KMS-11 (cell line): ENCODE measurements at regions not wholly inside any gene's neighbourhood (a gene's known extent, or its start where the extent isn't known, plus 50 kb on each side); places are given as distances from the start of the nearest gene placed in this dataset.

Source experiments
- H2AFZ ChIP-seq: fragments of 200-600 bp; sonication (generic); 2 replicates; pipeline ENCODE4 v1.6.1; 2016; ENCODE audit warnings: antibody characterized with exemption, mixed run types, low read depth
- H3K27ac ChIP-seq: fragments of 200-600 bp; sonication (generic); 2 replicates; pipeline ENCODE4 v1.6.1; 2016; ENCODE audit warnings: mild to moderate bottlenecking, mixed run types
- H3K27me3 ChIP-seq: fragments of 200-600 bp; sonication (generic); 2 replicates; pipeline ENCODE4 v1.6.1; 2017; ENCODE audit warnings: mild to moderate bottlenecking, low read depth, mixed run types, moderate library complexity; ENCODE audit not compliant: insufficient read depth
- H3K36me3 ChIP-seq: fragments of 200-600 bp; sonication (generic); 2 replicates; pipeline ENCODE4 v1.6.1; 2017; ENCODE audit warnings: mild to moderate bottlenecking, mixed run types; ENCODE audit not compliant: insufficient read depth
- H3K4me1 ChIP-seq: fragments of 200-600 bp; sonication (generic); 2 replicates; pipeline ENCODE4 v1.6.1; 2016; ENCODE audit warnings: mild to moderate bottlenecking, low read depth, mixed run types; ENCODE audit not compliant: poor library complexity, severe bottlenecking
- H3K4me2 ChIP-seq: fragments of 200-600 bp; sonication (generic); 2 replicates; pipeline ENCODE4 v1.7.0; 2016; ENCODE audit warnings: mild to moderate bottlenecking, mixed run types
- H3K4me3 ChIP-seq: fragments of 200-600 bp; sonication (generic); IDR thresholded peaks from 2 replicates; pipeline ENCODE4 v1.6.1; 2017; ENCODE audit warnings: low read depth, low read length, mixed read lengths; ENCODE audit not compliant: insufficient read depth
- H3K79me2 ChIP-seq: fragments of 200-600 bp; sonication (generic); 2 replicates; pipeline ENCODE4 v1.6.1; 2016; ENCODE audit warnings: low read depth, mixed run types; ENCODE audit not compliant: insufficient read depth
- H3K9ac ChIP-seq: fragments of 200-600 bp; sonication (generic); 2 replicates; pipeline ENCODE4 v1.6.1; 2016; ENCODE audit warnings: mild to moderate bottlenecking, mixed run types
- H4K20me1 ChIP-seq: fragments of 200-600 bp; sonication (generic); 2 replicates; pipeline ENCODE4 v1.6.1; 2016; ENCODE audit warnings: mild to moderate bottlenecking, mixed run types; ENCODE audit not compliant: insufficient read depth
- CTCF ChIP-seq: fragments of 200-600 bp; sonication (generic); conservative IDR thresholded peaks from 2 replicates; pipeline ENCODE4 v1.6.1; 2017; ENCODE audit warnings: low read depth, mild to moderate bottlenecking, antibody characterized with exemption, low read length, moderate library complexity, mixed read lengths

GRCh38 chr3:20666091-20666490 is 480.1 kb upstream of the SGO1 start:
- Histone ChIP-seq H3K9ac (no peak overlapping the region), H3K4me1 (peaks cover 11% of the 10 kb centered on the region), H3K79me2 (no peaks in the 10 kb centered on the region), H3K36me3 (no peaks in the 10 kb centered on the region), H2AFZ (no peak overlapping the region), H3K4me3 (no peak overlapping the region), H4K20me1 (no peaks in the 10 kb centered on the region), H3K27ac (no peak overlapping the region), H3K4me2 (no peak overlapping the region), H3K27me3 (no peaks in the 10 kb centered on the region)
- no peak for TF ChIP-seq CTCF

DNA sequence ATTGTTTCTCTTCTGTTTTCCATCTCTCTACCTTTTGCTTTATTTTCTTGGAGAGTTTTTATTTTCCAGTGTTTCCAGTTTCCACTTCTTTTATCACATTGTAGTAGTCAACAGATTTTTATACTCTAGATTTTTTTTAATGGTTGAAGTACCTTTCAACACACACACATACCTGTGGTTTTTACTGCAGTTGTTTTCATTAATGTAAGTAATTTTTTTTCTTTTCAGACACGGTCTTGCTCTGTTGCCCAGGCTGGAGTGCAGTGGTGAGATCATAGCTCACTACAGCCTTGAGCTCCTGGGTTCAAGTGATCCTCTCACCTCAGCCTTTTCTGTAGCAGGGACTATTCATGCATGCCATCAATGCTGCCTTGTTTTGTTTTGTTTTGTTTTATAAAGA is 472.5 kb upstream of the SGO1 start:
- Histone ChIP-seq H3K27me3 (no peaks in the 10 kb centered on the region), H3K36me3 (no peaks in the 10 kb centered on the region), H3K9ac (no peak overlapping the region), H3K27ac (no peak overlapping the region), H3K4me3 (no peak overlapping the region), H3K4me1 (no peaks in the 10 kb centered on the region), H3K79me2 (no peaks in the 10 kb centered on the region), H4K20me1 (no peaks in the 10 kb centered on the region), H2AFZ (no peak overlapping the region), H3K4me2 (no peak overlapping the region)
- no peak for TF ChIP-seq CTCF

- H3K79me2 ChIP-seq: no peaks in the 10 kb centered on the region
- H3K27ac ChIP-seq: no peak overlapping the region
- no peak for TF ChIP-seq CTCF
- no peaks in the 10 kb centered on the region for H3K27me3 ChIP-seq
- H3K4me1 ChIP-seq: no peaks in the 10 kb centered on the region
- no peaks in the 10 kb centered on the region for H3K36me3 ChIP-seq
- no peak overlapping the region for H3K4me3 ChIP-seq
- H2AFZ ChIP-seq: no peak overlapping the region
- H3K4me2 ChIP-seq: no peak overlapping the region
- H4K20me1 ChIP-seq: no peaks in the 10 kb centered on the region
- no peak overlapping the region for H3K9ac ChIP-seq
Measured at GRCh38 chr3:20657560-20657959, 471.6 kb upstream of the SGO1 start.

- H3K4me1 ChIP-seq: no peaks in the 10 kb centered on the region
- no peaks in the 10 kb centered on the region for H3K27me3 ChIP-seq
- H3K36me3 ChIP-seq: no peaks in the 10 kb centered on the region
- no peaks in the 10 kb centered on the region for H4K20me1 ChIP-seq
- TF ChIP-seq CTCF: no peak
- no peak overlapping the region for H2AFZ ChIP-seq
- no peak overlapping the region for H3K4me2 ChIP-seq
- H3K27ac ChIP-seq: no peak overlapping the region
- no peak overlapping the region for H3K9ac ChIP-seq
- H3K4me3 ChIP-seq: no peak overlapping the region
- no peaks in the 10 kb centered on the region for H3K79me2 ChIP-seq
Measured at GRCh38 chr3:20652231-20652986, 466.4 kb upstream of the SGO1 start.
